HG03045 (cell line): ENCODE measurements at regions not wholly inside any gene's neighbourhood (a gene's known extent, or its start where the extent isn't known, plus 50 kb on each side); places are given as distances from the start of the nearest gene placed in this dataset.

ENCODE experiments used
- ATAC-seq: cut with Tn5 transposase; IDR thresholded peaks from one replicate; pipeline ENCODE4 v1.9.1; 2021; ENCODE audit warnings: mild to moderate bottlenecking, moderate library complexity; ENCODE audit not compliant: unreplicated experiment

DNA sequence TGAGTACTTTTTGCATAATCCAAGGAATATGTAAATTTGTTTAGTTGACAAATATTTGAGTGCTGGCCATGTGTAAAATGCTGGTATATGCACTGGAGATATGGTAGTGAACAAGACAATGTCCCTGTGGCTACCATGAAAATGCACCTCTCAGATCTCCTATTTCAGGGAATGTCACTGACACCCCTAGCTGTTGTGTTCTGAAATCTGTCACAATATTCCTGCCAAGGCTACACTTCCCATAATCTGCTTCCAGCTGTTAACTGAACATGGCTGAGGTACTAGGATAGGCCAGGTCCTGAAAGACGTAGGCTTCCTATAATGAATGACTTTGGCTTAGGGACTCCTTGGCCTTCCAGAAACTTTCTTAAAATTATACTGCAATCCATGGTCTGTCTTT lies 197.8 kb downstream of the ZNF648 start:
- ATAC-seq: no peak

- no peak for ATAC-seq
Measured at GRCh38 chr1:181863006-181863405, 198.5 kb downstream of the ZNF648 start.

DNA sequence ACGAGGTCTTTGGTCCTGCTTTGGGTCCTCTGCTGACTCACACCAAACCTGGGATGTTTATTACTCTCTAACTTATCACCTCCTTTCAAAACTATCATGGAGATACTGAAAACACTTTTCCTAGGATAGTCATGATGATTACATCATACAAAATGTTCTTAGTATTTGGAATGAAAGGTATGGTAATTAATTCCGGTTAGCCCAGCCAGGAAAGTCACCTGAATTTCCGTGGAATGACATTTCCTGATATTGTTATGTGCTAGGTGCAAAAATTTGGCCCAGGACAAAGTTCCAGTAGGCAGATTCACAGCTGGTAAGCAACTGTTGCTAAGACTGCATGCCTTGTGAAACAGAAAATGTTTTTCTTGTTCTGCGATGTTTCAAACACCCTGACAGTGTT lies 203.4 kb downstream of the ZNF648 start:
- no peak for ATAC-seq
